ENCODE measurements at regions not wholly inside any gene's neighbourhood (a gene's known extent, or its start where the extent isn't known, plus 50 kb on each side); places are given as distances from the start of the nearest gene placed in this dataset.

DNA sequence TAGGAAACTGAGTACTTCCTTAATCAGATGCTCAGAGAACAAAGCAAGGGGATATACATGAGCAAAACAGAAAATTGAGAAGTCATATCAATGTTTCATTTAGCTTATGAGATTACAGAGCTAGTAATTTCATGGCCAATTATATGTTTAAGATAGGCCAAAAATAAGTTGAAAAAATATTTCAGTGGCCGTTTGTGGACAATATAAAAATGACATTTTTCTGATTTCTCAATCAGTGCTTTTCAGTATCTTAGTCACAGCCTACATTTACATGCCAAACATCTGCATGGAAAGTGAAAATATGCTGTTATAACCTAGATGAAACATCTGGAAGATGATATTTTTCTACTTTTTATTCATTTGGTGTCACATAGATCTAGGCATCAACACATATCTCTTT is 192.5 kb downstream of the HLX start:
- TF ChIP-seq, protein P1, sequence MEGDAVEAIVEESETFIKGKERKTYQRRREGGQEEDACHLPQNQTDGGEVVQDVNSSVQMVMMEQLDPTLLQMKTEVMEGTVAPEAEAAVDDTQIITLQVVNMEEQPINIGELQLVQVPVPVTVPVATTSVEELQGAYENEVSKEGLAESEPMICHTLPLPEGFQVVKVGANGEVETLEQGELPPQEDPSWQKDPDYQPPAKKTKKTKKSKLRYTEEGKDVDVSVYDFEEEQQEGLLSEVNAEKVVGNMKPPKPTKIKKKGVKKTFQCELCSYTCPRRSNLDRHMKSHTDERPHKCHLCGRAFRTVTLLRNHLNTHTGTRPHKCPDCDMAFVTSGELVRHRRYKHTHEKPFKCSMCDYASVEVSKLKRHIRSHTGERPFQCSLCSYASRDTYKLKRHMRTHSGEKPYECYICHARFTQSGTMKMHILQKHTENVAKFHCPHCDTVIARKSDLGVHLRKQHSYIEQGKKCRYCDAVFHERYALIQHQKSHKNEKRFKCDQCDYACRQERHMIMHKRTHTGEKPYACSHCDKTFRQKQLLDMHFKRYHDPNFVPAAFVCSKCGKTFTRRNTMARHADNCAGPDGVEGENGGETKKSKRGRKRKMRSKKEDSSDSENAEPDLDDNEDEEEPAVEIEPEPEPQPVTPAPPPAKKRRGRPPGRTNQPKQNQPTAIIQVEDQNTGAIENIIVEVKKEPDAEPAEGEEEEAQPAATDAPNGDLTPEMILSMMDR (IDR thresholded peaks at IDR 0.05; ENCODE audit: insufficient read depth, low read length): no peak
- TF ChIP-seq POLR2AphosphoS5 (IDR thresholded peaks at IDR 0.05; ENCODE audit: low read depth): no peak
- TF ChIP-seq, protein P2, sequence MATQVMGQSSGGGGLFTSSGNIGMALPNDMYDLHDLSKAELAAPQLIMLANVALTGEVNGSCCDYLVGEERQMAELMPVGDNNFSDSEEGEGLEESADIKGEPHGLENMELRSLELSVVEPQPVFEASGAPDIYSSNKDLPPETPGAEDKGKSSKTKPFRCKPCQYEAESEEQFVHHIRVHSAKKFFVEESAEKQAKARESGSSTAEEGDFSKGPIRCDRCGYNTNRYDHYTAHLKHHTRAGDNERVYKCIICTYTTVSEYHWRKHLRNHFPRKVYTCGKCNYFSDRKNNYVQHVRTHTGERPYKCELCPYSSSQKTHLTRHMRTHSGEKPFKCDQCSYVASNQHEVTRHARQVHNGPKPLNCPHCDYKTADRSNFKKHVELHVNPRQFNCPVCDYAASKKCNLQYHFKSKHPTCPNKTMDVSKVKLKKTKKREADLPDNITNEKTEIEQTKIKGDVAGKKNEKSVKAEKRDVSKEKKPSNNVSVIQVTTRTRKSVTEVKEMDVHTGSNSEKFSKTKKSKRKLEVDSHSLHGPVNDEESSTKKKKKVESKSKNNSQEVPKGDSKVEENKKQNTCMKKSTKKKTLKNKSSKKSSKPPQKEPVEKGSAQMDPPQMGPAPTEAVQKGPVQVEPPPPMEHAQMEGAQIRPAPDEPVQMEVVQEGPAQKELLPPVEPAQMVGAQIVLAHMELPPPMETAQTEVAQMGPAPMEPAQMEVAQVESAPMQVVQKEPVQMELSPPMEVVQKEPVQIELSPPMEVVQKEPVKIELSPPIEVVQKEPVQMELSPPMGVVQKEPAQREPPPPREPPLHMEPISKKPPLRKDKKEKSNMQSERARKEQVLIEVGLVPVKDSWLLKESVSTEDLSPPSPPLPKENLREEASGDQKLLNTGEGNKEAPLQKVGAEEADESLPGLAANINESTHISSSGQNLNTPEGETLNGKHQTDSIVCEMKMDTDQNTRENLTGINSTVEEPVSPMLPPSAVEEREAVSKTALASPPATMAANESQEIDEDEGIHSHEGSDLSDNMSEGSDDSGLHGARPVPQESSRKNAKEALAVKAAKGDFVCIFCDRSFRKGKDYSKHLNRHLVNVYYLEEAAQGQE (IDR thresholded peaks at IDR 0.05; ENCODE audit: insufficient replicate concordance, low read depth): no peak
